ENCODE measurements at regions not wholly inside any gene's neighbourhood (a gene's known extent, or its start where the extent isn't known, plus 50 kb on each side); places are given as distances from the start of the nearest gene placed in this dataset.
"Not testable (repeated sequence)": the region's sequence is repeated elsewhere in the genome, so short reads cannot be mapped to it uniquely, and the experiment has no call there.

DNA sequence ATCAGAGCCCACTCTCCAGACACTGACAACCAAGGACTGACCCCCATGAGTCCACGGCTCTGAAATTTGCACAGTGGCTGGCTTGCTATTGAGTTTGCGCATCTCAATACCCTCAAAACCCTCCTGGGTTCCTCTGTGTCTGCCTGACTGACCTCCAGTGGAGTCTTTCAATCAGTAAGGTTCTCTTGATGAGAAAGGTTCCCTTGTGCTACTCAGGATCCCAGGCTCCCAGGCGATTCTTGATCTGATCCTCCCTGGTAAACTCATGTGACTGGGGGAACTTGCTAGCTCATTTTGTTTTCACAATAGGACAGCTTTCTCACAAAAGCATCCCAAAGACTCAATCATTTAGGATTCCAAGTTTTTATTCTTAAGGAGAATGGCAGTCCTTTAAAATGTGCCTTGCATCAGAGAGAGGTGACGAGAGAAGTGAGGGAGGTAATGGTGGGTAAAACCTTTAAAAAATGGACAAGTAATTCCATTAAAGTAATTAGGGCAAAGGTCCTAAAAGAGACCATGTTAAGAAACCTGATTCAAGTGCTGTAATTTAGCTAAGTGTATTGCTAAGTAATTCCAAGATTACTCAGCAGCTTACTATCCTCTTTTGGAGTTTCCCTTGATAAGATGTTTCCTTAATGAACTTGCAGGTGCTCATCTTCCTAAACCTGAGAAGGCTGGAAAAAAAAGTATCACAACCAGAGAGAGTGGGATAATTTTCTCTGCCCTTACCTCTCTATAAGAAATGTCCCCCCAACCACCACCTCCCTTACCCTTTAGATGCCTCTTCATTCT is 304.7 kb upstream of the SGK1 start:
- H3K4me1 ChIP-seq (ENCODE audit: control insufficient read depth in 2 of 2, insufficient read depth in 2 of 2, low read length in 2 of 2) = no peaks in the 10 kb centered on the region
- DNase-seq (no peak), ATAC-seq (no peak)
- no peaks in the 10 kb centered on the region for H3K9me3 ChIP-seq (ENCODE audit: control insufficient read depth in 2 of 3, low read length in 3 of 3)
- POLR2A ChIA-PET = no interaction called here
- peaks cover 0 to 10% (median 4%) of the 10 kb centered on the region in 7 donors for H3K4me1 Mint-ChIP-seq
- H3K27ac Mint-ChIP-seq = peak overlapping the region in 1 of 9 donors; percentile 51
- H3K27ac ChIP-seq (ENCODE audit: low read depth, low read length) = no peak overlapping the region
- H3K4me3 ChIP-seq (ENCODE audit: low read length) = no peak overlapping the region
- intact Hi-C loops (cut with micrococcal nuclease) = no loop called here
- no peaks in the 10 kb centered on the region for H3K9me3 Mint-ChIP-seq
- H3K36me3 Mint-ChIP-seq = no peaks in the 10 kb centered on the region
- peaks cover 0 to 26% (median 0%) of the 10 kb centered on the region in 5 donors for H3K27me3 Mint-ChIP-seq
- H3K27me3 ChIP-seq (ENCODE audit: control insufficient read depth in 2 of 2, insufficient read depth in 2 of 2, low read length in 2 of 2) = no peaks in the 10 kb centered on the region
- H3K36me3 ChIP-seq (ENCODE audit: control insufficient read depth in 2 of 3, insufficient read depth in 3 of 3, low read length in 3 of 3) = no peaks in the 10 kb centered on the region
- H3K4me3 Mint-ChIP-seq = no peak overlapping the region
- CTCF ChIA-PET = interaction anchor here (1.8 kb wide), 1 partner anchor 18 kb away, joined by 6 read pairs; no protein-coding TSS in a partner anchor

DNA sequence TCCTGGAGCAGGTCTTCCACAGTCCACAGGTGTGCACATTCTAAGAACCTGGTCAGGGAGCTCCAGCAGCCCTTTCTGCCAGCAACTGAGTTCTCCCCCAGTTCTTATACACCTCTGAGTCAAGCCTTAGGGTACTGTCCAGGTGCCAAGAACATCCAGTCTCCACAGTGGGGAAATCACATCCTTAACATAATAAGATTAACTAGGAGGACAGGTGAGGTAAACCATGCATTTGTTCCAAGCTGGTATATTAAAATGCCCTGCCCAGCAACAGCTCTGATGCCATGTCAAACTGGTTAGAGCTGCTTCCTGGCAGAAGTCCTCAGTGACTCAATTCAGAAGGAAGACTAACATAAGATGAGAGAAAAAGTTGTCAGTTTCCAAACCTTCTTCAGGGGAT is 303.9 kb upstream of the SGK1 start:
- Histone ChIP-seq H3K27ac (ENCODE audit: low read depth, low read length) (no peak overlapping the region), H3K4me1 (ENCODE audit: control insufficient read depth in 2 of 2, insufficient read depth in 2 of 2, low read length in 2 of 2) (no peaks in the 10 kb centered on the region), H3K36me3 (ENCODE audit: control insufficient read depth in 2 of 3, insufficient read depth in 3 of 3, low read length in 3 of 3) (no peaks in the 10 kb centered on the region), H3K4me3 (ENCODE audit: low read length) (no peak overlapping the region), H3K27me3 (ENCODE audit: control insufficient read depth in 2 of 2, insufficient read depth in 2 of 2, low read length in 2 of 2) (no peaks in the 10 kb centered on the region), H3K9me3 (ENCODE audit: control insufficient read depth in 2 of 3, low read length in 3 of 3) (no peaks in the 10 kb centered on the region)
- H3K9me3 Mint-ChIP-seq = no peaks in the 10 kb centered on the region
- DNase-seq (no peak), ATAC-seq (no peak)
- H3K27me3 Mint-ChIP-seq = peaks cover 0 to 22% (median 0%) of the 10 kb centered on the region in 5 donors
- H3K4me3 Mint-ChIP-seq = no peak overlapping the region
- ChIA-PET POLR2A (interaction anchor here (0.6 kb wide), 1 partner anchor 13 kb away, joined by 3 read pairs; no protein-coding TSS in a partner anchor), CTCF (no interaction called here)
- intact Hi-C loops (cut with micrococcal nuclease) = no loop called here
- H3K36me3 Mint-ChIP-seq = no peaks in the 10 kb centered on the region
- peaks cover 0 to 10% (median 4%) of the 10 kb centered on the region in 7 donors for H3K4me1 Mint-ChIP-seq
- H3K27ac Mint-ChIP-seq = peak overlapping the region in 2 of 9 donors; percentile 44 to 51

DNA sequence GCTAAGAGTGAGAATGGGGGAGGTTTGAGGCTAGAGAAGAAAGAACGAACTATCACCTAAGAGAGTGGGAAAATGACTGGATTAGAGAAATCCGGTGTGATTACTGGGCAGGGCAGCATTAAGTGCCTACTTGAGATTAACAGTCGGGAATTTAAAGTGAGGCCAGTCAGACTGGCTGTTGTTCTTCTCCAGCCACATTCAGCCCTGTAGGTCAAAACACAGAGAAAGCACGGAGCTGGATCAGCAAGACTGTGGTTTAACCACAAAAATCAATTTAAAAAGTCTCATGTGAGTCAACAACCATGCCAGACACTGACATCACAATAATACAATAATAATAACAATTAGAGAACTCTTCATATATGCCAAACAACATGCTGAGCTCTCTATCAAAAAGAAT is 301.9 kb upstream of the SGK1 start:
- POLR2A ChIA-PET = interaction anchor here (0.6 kb wide), 1 partner anchor 372 kb away, joined by 3 read pairs; no protein-coding TSS in a partner anchor
- peaks cover 0 to 10% (median 2%) of the 10 kb centered on the region in 7 donors for H3K4me1 Mint-ChIP-seq
- peaks cover 0 to 1% (median 0%) of the 10 kb centered on the region in 11 donors for H3K9me3 Mint-ChIP-seq
- no peak overlapping the region for H3K27ac ChIP-seq (ENCODE audit: low read depth, low read length)
- no peaks in the 10 kb centered on the region for H3K27me3 ChIP-seq (ENCODE audit: control insufficient read depth in 2 of 2, insufficient read depth in 2 of 2, low read length in 2 of 2)
- CTCF ChIA-PET = interaction anchor here (0.6 to 0.7 kb wide), 2 partner anchors 590 to 878 kb away, joined by 3 read pairs; partner anchors contain the start of gene AHI1
- H3K36me3 ChIP-seq (ENCODE audit: control insufficient read depth in 2 of 3, insufficient read depth in 3 of 3, low read length in 3 of 3) = no peaks in the 10 kb centered on the region
- DNase-seq = no peak
- H3K27ac Mint-ChIP-seq = no peak overlapping the region
- peaks cover 0 to 28% (median 0%) of the 10 kb centered on the region in 5 donors for H3K27me3 Mint-ChIP-seq
- H3K4me3 Mint-ChIP-seq = no peak overlapping the region
- H3K4me3 ChIP-seq (ENCODE audit: low read length) = no peak overlapping the region
- intact Hi-C loops (cut with micrococcal nuclease) = no loop called here
- ATAC-seq = no peak
- H3K36me3 Mint-ChIP-seq = no peaks in the 10 kb centered on the region
- no peaks in the 10 kb centered on the region for H3K9me3 ChIP-seq (ENCODE audit: control insufficient read depth in 2 of 3, low read length in 3 of 3)
- H3K4me1 ChIP-seq (ENCODE audit: control insufficient read depth in 2 of 2, insufficient read depth in 2 of 2, low read length in 2 of 2) = no peaks in the 10 kb centered on the region

DNA sequence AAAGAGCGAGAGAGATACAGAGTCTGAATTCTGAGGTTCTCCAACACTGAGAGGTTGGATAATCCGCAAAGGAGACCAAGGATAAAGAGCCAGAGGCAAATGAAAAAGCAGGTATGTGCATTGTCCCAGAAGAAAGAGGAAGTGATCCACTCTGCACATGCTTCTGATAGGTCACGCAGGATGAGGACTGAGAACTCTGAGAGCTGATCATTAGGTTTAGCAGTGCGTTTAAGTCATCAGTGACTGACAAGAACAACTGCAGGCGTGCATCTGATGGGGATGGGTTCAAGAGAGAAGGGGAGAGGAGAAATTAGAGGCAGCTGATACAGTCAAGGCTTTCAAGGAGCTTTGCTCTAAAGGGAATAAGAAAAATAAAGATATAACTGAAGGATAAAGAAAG is 301.2 kb upstream of the SGK1 start:
- Histone ChIP-seq H3K4me1 (ENCODE audit: control insufficient read depth in 2 of 2, insufficient read depth in 2 of 2, low read length in 2 of 2) (no peaks in the 10 kb centered on the region), H3K36me3 (ENCODE audit: control insufficient read depth in 2 of 3, insufficient read depth in 3 of 3, low read length in 3 of 3) (no peaks in the 10 kb centered on the region), H3K4me3 (ENCODE audit: low read length) (no peak overlapping the region), H3K9me3 (ENCODE audit: control insufficient read depth in 2 of 3, low read length in 3 of 3) (no peaks in the 10 kb centered on the region), H3K27me3 (ENCODE audit: control insufficient read depth in 2 of 2, insufficient read depth in 2 of 2, low read length in 2 of 2) (no peaks in the 10 kb centered on the region), H3K27ac (ENCODE audit: low read depth, low read length) (no peak overlapping the region)
- peaks cover 0 to 8% (median 0%) of the 10 kb centered on the region in 7 donors for H3K4me1 Mint-ChIP-seq
- ChIA-PET POLR2A (no interaction called here), CTCF (no interaction called here)
- no peak for ATAC-seq
- H3K36me3 Mint-ChIP-seq = no peaks in the 10 kb centered on the region
- H3K9me3 Mint-ChIP-seq = peaks cover 0 to 1% (median 0%) of the 10 kb centered on the region in 11 donors
- no peak overlapping the region for H3K27ac Mint-ChIP-seq
- intact Hi-C loops (cut with micrococcal nuclease) = no loop called here
- H3K4me3 Mint-ChIP-seq = no peak overlapping the region
- no peak for DNase-seq
- peaks cover 0 to 29% (median 0%) of the 10 kb centered on the region in 5 donors for H3K27me3 Mint-ChIP-seq

DNA sequence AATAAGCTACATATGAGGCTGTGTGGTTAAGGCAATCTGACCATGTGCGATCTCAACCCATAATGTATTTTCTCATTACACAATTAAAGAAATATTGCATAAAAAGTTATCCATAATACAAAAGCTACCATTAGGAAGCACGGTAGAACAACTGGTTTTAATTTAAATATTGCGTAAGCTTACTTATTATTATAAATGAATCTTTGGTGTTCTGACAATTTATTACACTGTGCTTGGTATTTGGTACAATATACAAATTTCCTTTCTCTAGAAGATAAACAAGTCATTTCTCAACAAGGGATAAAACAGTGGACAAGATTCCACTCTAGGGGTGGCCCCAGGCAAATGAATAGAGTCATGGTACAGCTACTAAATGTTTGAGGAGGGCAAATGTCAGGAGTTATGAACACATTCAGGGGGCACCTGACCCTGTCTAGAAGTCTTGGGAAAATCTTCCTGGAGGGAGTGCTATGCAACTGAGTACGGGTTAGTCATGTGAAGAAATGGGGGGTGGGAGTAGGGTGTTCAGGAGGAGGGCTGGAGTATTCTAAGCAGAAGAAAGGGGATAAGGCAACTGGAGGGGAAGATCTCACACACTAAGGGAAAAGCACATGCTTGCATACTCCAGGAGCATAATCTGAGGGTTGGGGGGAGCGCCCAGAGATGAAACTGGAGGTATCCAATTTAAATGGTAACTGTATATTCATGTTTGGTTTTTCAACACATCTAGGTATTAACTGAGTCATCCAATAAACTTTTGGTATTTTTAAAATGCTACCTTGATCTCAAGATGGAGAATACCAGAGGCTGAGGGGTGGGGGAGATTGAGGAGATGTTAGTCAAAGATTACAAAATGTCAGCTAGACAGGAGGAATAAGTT is 296.9 kb upstream of the SGK1 start:
- peak overlapping the region in 1 of 9 donors; percentile 52 for H3K27ac Mint-ChIP-seq
- intact Hi-C loops (cut with micrococcal nuclease) = no loop called here

DNA sequence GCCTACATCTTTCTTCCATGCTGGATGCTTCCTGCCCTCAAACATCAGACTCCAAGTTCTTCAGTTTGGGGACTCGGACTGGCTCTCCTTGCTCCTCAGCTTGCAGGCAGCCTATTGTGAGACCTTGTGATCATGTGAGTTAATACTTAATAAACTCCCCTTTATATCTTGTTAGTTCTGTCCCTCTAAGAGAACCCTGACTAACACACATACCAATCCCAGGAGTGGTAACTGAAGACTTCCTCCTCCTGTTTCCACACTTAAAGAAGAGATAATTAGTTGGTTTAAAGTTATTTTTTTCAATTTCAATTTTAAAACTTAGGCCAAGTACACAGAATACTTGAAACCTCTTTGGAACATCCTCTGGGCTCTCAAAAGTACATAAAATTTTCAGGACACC is 294.2 kb upstream of the SGK1 start:
- H3K27me3 Mint-ChIP-seq; H3K4me3 ChIP-seq (ENCODE audit: low read length); intact Hi-C loops (cut with micrococcal nuclease); DNase-seq; H3K4me1 Mint-ChIP-seq; H3K27ac Mint-ChIP-seq; H3K36me3 ChIP-seq (ENCODE audit: control insufficient read depth in 2 of 3, insufficient read depth in 3 of 3, low read length in 3 of 3); H3K4me3 Mint-ChIP-seq; H3K27me3 ChIP-seq (ENCODE audit: control insufficient read depth in 2 of 2, insufficient read depth in 2 of 2, low read length in 2 of 2); H3K9me3 ChIP-seq (ENCODE audit: control insufficient read depth in 2 of 3, low read length in 3 of 3); H3K36me3 Mint-ChIP-seq; H3K4me1 ChIP-seq (ENCODE audit: control insufficient read depth in 2 of 2, insufficient read depth in 2 of 2, low read length in 2 of 2); ATAC-seq; H3K27ac ChIP-seq (ENCODE audit: low read depth, low read length); H3K9me3 Mint-ChIP-seq; POLR2A ChIA-PET; CTCF ChIA-PET: not testable (repeated sequence)

More for the DNA sequence above, 296.9 kb upstream of the SGK1 start:
- H3K4me1 Mint-ChIP-seq = peaks cover 0 to 8% (median 0%) of the 10 kb centered on the region in 7 donors
- Histone ChIP-seq H3K4me3 (ENCODE audit: low read length) (no peak overlapping the region), H3K36me3 (ENCODE audit: control insufficient read depth in 2 of 3, insufficient read depth in 3 of 3, low read length in 3 of 3) (no peaks in the 10 kb centered on the region), H3K9me3 (ENCODE audit: control insufficient read depth in 2 of 3, low read length in 3 of 3) (no peaks in the 10 kb centered on the region), H3K27ac (ENCODE audit: low read depth, low read length) (no peak overlapping the region), H3K27me3 (ENCODE audit: control insufficient read depth in 2 of 2, insufficient read depth in 2 of 2, low read length in 2 of 2) (no peaks in the 10 kb centered on the region), H3K4me1 (ENCODE audit: control insufficient read depth in 2 of 2, insufficient read depth in 2 of 2, low read length in 2 of 2) (no peaks in the 10 kb centered on the region)
- no peak overlapping the region for H3K4me3 Mint-ChIP-seq
- H3K36me3 Mint-ChIP-seq = no peaks in the 10 kb centered on the region
- POLR2A ChIA-PET = interaction anchor here (0.6 kb wide), 1 partner anchor 1604 kb away, joined by 5 read pairs; no protein-coding TSS in a partner anchor
- no peak for DNase-seq
- CTCF ChIA-PET = no interaction called here
- H3K9me3 Mint-ChIP-seq = peaks cover 0 to 1% (median 0%) of the 10 kb centered on the region in 11 donors
- peaks cover 0 to 17% (median 0%) of the 10 kb centered on the region in 5 donors for H3K27me3 Mint-ChIP-seq
- ATAC-seq = no peak
